AG10803 (cell line): ENCODE measurements at regions not wholly inside any gene's neighbourhood (a gene's known extent, or its start where the extent isn't known, plus 50 kb on each side); places are given as distances from the start of the nearest gene placed in this dataset.
A peak's percentile ranks its signal among the peaks of the same experiment; 100 is the strongest.
"Not testable (repeated sequence)": the region's sequence is repeated elsewhere in the genome, so short reads cannot be mapped to it uniquely, and the experiment has no call there.

Experiments used
- DNase-seq: peaks from one replicate; pipeline ENCODE4 v3.0.0; 2010; ENCODE audit warnings: low read depth
- H3K4me3 ChIP-seq: 2 replicates; pipeline ENCODE4 v1.5.1; 2011; ENCODE audit warnings: mild to moderate bottlenecking, low read length, control low read depth
- TF ChIP-seq, protein P1 (sequence below): conservative IDR thresholded peaks from 2 replicates; pipeline ENCODE4 v1.5.1; 2011; ENCODE audit warnings: mild to moderate bottlenecking, low read length, control low read depth, inconsistent platforms

DNA sequence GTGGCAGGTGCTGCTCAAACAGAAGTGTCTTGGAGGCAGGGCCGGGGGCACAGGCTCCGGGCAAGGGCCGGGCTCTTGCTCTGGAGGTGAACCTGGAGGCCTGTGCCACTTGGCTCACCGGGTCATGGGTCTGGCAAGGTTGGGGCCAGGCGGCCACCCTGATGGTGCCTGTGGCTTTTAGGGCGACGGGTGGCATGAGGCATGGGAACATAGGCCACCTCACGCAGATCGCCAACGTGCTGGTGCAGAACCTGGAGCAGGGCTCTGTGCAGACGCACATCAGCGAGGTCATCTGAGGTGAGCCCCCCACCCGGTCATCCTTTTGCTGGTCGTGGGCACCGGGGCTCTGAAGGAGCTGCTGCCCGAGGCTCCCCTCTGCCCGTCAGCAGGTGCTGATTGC is 202.7 kb downstream of the LIPI start:
- DNase-seq, H3K4me3 ChIP-seq: not testable (repeated sequence)

DNA sequence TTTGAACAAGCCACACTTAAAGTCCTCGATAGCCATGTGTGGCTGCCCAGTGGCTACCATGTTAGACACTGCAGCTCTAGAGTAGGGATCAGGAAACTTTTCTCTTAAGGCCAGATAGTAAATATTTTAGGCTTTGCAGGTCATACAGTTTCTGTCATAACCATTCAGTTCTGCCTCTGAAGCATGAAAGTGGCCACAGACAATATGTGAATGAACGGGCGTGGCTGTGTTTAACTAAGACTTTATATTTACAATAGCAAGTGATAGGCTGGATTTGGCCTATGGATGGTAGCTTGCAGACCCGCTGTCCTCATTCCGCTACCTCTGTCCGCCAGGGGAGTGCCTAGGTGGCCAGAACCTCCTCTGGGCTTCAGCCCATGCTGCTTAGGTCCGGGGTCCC is 204.6 kb downstream of the LIPI start:
- DNase-seq, H3K4me3 ChIP-seq: not testable (repeated sequence)

DNA sequence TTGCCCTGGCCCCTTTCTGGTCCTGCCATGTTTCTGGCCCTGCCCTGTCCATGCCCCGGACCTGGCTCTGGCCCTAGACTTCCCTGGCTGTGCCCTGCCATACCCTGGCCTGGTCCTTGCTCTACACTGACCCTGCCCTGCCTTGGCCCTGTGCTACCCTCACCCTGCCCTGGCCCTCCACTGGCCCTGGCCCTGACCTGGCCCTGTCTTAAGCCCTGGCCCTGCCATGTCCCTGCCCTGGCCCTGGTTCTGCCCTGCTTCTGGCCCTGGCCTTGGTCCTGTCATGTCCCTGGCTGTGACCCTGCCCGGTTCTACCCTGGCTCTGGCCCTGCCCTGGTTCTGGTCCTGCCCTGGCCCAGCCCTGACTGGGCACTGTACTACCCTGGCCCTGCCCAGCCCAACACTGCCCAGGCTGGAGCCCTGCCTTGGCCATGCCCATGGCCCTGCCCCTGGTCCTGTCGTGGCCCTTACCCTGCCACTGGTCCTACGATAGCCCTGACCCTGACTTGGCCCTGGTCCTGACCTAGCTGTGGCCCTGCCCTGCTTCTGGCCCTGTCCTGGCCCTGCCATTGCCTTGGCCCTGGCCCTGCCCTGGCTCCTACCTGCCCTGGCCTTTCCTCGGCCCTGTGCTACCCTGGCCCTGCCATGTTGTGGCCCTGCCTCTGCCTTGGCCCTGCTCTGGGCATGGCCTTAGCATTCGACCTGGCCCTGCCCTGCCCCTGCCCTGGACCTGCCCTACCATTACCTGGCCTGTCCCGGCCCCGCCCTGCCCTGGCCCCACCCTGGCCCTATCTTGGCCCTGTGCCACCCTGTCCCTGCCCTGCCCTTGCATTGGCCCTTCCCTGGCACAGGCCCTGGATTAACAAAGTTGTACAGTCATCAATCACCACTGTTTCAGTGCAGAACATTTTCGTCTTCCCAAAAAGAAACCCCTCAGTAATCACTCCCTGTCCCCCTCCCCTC is 223.5 kb downstream of the LIPI start:
- DNase-seq, H3K4me3 ChIP-seq: not testable (repeated sequence)

DNA sequence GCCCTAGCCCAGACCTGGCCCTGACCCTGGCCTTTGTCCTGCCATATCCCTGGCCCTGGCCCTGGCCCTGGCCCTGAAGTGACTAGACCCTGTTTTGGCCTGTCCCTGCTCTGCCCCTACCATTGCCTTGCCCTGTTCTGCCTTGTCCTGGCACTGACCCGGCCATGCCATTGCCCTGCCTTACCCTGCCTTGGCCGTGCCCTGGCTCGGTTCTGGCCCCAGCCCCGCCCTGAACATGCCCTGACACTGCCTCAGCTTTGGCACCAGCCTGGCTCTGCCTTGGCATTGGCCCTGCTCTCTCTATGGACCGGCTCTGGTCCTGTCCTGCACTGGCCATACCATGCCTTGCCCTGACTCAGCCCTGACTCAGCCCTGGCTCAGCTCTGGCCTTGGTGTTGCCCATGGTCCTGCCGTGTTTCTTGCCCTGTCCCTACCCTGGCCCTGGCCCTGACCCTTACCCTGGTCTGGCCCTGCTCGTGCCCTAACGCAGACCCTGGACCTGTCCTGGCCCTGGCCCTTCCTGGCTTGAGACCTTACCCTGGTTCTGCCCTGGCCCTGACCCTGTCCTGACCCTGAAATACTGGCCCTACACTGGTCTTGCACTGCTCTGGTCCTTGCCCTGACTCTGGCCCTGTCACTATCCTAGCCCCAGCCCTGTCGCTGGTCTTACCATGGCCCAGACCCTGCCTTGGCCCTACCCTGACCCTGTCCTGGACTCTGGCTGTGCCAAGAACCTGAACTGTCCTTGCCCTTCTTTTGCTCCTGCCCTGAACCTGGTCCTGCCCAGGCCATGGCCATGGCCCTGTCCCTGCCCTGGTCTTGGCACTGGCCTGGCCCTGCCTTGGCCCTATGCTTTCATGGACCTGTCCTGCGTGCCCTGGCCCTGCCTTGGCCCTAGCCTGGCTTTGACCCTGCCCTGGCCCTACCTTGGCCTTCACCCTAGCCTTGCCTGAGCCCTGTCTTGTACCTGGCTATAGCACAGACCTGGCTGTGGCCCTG is 224.6 kb downstream of the LIPI start:
- not testable (repeated sequence) for H3K4me3 ChIP-seq, DNase-seq

DNA sequence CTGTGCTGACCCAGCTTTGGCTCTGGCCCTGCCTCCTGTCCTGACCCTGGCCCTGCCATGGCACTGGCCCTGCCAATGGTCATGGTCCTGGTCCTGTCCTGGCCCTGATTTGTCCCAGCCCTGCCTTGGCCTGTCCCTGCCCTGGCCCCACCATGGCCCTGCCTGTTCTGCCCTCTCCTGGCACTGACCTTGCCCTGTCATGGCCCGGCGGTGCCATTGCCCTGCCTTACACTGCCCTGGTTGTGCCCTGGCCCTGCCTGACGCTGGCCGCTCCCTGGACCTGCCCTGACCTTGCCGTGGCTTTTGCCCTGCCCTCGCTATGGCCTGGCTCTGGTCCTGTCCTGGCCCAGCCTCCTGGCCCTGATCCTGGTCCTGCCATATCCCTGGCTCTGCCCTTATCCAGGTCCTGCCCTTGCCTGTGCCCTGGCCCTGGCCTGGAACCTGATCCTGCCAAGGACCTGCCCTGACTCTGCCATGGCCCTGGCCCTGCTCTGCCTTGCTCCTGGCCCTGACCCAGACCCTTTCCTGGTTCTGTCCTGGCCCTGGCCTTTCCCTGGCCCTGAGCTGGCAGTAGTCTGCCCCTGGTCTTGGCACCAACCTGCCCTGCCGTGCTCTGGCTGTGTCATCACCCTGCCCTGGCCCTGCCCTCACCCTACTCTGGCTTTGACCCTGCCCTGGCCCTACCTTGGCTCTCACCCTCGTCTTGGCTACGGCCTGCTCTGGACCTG is 225.5 kb downstream of the LIPI start:
- not testable (repeated sequence) for DNase-seq, H3K4me3 ChIP-seq

DNA sequence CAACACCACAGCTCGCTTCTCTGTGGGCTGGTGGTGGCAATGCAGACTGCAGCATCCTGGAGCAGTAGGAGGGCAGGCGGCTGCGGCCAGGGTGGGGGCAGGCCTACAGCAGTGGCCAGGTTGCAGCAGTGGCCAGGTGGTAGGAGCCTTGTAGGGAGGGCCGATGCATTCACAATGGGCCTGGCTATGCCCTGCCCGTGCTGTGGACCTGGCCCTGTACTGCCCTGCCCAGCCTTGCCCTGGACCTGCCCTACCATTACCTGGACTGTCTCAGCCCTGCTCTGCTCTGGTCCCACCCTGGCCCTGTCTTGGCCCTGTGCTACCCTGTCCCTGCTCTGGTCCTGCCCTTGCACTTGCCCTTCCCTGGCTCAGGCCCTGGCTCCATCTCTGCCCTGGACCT is 226.0 kb downstream of the LIPI start:
- H3K4me3 ChIP-seq, DNase-seq: not testable (repeated sequence)

DNA sequence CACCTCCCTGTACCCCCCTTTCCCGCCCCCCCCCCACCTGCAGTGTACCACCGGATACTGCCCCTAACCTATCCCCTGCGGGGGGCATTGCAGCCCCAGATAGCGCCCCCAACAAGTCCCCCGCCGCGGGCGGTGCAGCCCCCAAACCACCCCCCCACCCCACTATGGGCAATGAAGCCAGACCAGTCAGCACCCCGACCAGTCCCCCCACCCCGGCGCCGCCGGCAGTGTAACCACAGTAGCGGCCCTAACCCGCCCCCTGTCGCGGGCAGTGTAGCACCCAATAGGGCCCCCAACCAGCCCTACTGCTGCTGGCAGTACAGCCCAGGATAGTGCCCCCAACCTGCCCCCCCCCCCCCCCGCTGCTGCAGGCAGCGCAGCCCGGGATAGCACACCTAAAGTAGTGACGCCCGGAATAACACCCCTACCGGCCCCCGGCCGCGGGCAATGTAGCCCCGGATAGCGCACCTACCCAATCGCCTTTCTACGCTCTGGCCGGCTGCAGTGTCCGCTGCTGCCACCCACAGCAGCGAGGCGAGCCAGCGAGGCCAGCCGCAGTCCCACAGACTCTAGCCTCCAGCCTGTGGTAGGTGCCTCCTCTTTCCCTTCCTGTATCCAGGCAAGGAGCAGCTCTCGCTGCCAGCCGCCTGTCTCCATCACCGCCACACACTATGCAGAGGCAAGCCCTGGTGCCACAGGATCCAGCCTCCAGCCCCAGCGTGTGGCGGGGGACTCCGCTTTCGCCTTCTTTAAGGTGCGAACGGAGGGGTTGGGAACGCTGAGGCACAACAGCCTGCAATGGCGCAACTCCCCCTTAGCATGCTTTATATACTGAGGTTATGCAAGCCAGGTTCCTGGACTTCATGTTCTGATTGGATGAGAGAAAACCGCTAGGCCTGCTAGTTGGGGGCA is 229.3 kb downstream of the LIPI start:
- not testable (repeated sequence) for H3K4me3 ChIP-seq, DNase-seq

DNA sequence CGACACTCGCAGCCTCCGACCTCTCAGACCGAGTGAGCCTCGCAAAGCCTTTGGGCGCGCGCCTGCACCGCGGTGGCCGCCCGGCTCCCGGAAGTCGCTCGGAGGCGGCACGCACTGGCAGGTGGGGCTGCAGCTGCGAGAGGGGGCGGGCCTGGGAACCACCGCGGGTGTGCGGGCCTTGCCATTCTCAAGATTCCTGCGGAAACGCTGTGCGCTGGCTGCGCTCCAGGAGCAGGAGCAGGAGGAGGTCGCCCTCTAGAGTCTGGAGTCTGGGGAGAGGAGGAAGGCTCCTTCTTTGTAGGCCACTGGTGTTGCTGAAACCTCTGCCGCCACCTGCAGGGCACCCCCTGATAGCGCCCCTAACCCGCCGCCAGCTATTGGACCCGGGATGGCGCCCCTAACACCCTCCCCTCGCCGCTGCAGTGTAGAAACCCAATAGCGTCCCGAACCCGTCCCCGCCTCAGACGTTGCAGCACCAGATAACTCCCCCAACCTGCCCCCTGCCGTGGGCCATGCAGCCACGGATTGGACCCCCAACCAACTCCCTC is 230.6 kb downstream of the LIPI start:
- DNase-seq = peak; percentile 42
- H3K4me3 ChIP-seq = not testable (repeated sequence)
- TF ChIP-seq, protein P1, sequence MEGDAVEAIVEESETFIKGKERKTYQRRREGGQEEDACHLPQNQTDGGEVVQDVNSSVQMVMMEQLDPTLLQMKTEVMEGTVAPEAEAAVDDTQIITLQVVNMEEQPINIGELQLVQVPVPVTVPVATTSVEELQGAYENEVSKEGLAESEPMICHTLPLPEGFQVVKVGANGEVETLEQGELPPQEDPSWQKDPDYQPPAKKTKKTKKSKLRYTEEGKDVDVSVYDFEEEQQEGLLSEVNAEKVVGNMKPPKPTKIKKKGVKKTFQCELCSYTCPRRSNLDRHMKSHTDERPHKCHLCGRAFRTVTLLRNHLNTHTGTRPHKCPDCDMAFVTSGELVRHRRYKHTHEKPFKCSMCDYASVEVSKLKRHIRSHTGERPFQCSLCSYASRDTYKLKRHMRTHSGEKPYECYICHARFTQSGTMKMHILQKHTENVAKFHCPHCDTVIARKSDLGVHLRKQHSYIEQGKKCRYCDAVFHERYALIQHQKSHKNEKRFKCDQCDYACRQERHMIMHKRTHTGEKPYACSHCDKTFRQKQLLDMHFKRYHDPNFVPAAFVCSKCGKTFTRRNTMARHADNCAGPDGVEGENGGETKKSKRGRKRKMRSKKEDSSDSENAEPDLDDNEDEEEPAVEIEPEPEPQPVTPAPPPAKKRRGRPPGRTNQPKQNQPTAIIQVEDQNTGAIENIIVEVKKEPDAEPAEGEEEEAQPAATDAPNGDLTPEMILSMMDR = peak; percentile 6

DNA sequence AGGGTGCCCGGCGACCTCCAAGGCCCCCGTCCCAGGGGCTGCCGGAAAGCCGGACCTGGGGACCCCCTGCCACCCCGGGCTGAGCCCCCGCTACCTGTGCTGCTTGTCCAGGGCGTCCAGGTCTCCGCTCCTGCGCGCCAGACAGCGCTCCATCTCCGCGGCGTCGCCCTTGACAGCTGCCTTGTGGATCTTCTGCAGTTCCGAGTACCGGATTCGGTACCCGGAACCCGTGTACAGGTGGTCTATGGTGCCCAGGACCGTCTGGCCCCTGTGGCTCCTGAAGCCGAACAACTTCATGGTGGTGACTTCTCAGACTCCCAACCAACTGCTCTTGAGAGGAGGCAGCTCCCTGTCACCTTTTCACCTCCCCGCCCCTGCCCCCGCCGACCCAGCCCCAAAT is 231.1 kb downstream of the LIPI start:
- DNase-seq, H3K4me3 ChIP-seq: not testable (repeated sequence)

DNA sequence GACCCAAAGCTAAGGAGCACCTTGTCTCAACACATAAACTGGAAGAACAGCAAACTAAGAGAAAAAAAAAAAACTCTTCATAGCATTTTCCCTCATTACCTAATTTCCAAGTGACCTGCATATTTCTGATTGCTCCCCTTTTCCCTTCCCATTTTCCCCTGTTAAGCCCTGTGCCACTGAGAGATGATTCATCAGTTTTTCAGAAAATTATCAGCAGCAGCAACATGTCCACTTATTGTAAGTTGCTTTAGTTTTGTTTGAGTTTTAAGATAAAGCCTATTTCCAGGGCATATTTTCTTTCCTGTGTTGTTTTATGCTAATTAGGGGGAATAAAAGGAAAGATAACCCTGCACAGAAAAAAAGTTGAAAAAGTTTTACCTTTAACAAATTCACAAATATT is 236.2 kb downstream of the LIPI start:
- DNase-seq, H3K4me3 ChIP-seq: not testable (repeated sequence)

DNA sequence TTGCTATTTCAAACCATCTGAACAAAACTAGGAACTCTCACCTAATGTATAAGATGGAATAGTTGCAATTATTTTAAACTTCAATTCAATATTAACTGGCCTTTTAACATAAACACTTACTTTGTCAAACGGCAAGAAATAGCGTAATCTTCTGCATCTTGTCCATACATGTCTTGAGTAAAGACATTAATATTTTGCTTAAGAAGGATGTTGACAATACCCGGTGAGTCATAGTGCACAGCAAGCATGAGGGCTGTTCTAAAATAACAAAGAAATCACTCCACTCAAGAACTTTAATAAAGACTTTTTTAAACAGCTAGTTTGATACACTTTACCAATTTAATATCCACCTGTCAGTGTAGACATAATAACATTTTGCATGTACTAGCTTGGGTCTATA is 240.9 kb downstream of the LIPI start:
- H3K4me3 ChIP-seq, DNase-seq: not testable (repeated sequence)

DNA sequence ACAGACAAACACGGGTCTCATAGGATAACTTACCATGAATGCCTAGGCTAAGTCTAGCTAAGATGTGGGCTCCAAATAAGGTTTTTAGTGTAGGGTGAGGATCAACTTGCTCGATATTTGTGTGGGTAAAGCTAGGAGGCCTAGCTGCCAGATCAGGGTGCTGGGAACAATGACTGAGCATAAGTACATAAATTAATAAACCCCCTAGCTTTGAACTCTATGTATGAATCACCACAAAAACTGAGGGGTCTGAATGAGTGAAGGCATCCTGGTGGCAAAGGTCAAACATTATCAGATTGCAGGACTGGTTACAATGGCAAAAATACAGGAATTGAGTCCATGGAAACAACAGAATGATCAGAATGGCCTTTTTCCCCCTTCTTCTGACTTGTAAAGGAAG is 241.8 kb downstream of the LIPI start:
- DNase-seq, H3K4me3 ChIP-seq: not testable (repeated sequence)

DNA sequence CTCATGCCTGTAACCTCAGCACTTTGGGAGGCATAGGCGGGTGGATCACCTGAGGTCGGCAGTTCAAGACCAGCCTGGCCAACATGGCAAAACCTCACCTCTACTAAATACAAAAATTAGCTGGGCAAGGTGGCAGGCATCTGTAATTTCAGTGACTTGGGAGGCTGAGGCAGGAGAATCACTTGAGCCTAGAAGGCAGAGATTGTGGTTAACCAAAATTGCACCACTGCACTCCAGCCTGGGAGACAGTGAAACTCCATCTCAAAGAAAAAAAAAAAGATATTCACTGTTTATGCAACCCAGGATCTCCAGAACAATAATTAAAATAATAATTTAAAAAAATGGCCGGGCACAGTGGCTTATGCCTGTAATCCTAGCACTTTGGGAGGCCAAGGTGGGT is 247.5 kb downstream of the LIPI start:
- not testable (repeated sequence) for H3K4me3 ChIP-seq, DNase-seq
